HG03097 (cell line): ENCODE measurements at regions not wholly inside any gene's neighbourhood (a gene's known extent, or its start where the extent isn't known, plus 50 kb on each side); places are given as distances from the start of the nearest gene placed in this dataset.

ENCODE experiments used
- ATAC-seq: cut with Tn5 transposase; IDR thresholded peaks from one replicate; pipeline ENCODE4 v1.9.1; 2021; ENCODE audit not compliant: unreplicated experiment, low FRiP score

- ATAC-seq, result no peak
Observed at GRCh38 chr5:19352120-19352519, 635.9 kb downstream of the CDH18 start.

- no peak for ATAC-seq
Observed at GRCh38 chr5:19369048-19369447, 619.0 kb downstream of the CDH18 start.

- no peak for ATAC-seq
Observed at GRCh38 chr5:19369561-19369960, 618.4 kb downstream of the CDH18 start.

GRCh38 chr5:19370655-19371386 is 617.2 kb downstream of the CDH18 start:
- no peak for ATAC-seq

DNA sequence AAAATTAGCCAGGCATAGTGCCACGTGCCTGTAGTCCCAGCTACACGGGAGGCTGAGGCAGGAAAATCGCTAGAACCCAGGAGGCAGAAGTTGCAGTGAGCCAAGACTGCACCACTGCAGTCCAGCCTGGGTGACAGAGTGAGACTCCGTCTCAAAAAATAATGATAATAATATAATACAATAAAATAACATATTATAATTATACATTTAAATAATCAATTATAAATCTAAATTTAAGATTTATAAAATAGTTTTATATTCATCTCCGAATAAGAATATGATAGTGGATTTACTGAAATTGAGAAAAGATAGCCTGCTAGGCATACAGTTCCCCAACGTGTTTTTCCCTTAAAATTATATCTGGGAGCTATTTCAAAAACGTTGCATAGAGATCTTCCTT is 599.6 kb downstream of the CDH18 start:
- ATAC-seq, result no peak

- no peak for ATAC-seq
Observed at GRCh38 chr5:19401032-19401431, 587.0 kb downstream of the CDH18 start.

- ATAC-seq, result no peak
Observed at GRCh38 chr5:19406576-19407365, 581.2 kb downstream of the CDH18 start.

DNA sequence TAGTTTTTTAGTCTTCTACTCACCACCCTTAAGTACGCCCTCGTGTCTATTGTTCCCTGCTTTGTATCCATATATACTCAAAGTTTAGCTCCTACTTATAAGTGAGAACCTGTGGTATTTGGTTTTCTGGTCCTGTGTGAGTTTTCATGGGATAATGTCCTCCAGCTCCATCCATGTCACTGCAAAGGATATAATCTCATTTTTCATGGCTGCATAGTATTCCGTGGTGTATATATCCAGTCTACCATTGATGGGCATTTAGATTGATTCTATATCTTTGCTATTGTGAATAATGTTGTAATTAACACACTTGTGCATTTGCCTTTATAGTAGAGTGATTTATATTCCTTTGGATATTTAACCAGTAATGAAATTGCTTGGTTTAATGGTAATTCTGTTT is 579.9 kb downstream of the CDH18 start:
- no peak for ATAC-seq

GRCh38 chr5:19411936-19412335 is 576.1 kb downstream of the CDH18 start:
- no peak for ATAC-seq
